K562 (cell line): ENCODE measurements at regions not wholly inside any gene's neighbourhood (a gene's known extent, or its start where the extent isn't known, plus 50 kb on each side); places are given as distances from the start of the nearest gene placed in this dataset.

Source experiments
- ATAC-seq: fragments of 200-7000 bp; cut with Tn5 transposase; 3 replicates; pipeline ENCODE4 v1.9.1; 2020; ENCODE audit warnings: moderate library complexity
- BruUV-seq: library from RNA; stranded (reverse); fragments of 400-500 nt; replicated peaks from 2 replicates; lab custom pipeline; 2021; lab: Mats Ljungman, UMichigan
- CTCF ChIA-PET: fragments of 300-600 bp; formaldehyde crosslinking; extraction: SDS; loops from one replicate; lab custom pipeline; 2021; ENCODE audit warnings: low intra/inter-chr PET ratio; lab: Yijun Ruan, JAX
- POLR2A ChIA-PET: fragments of 300-600, 350-650 bp; sonication (Branson Sonifier 250); formaldehyde crosslinking; extraction: SDS; loops from one replicate; lab custom pipeline; 2021; ENCODE audit warnings: antibody characterized with exemption, inconsistent platforms; lab: Yijun Ruan, JAX
- DNase-seq, 4 experiments: peaks; one replicate each; pipeline versions ENCODE4 v3.0.0 to v3.0.0-alpha.2; 2011 to 2018; ENCODE audit warnings: low spot score in 3 of 4, mixed read lengths in 3 of 4; ENCODE audit errors: extremely low read depth in 1 of 4
- FAIRE-seq: peaks from 2 replicates; lab custom pipeline; 2011; peaks lifted over from hg19 to GRCh38; lab: Jason Lieb, UNC
- H2AFZ ChIP-seq: 2 replicates; pipeline ENCODE4 v1.6.0; 2011; ENCODE audit warnings: low read depth, low read length, control low read depth, inconsistent platforms
- H3K27ac ChIP-seq: fragments of 200-600 bp; 3 replicates; pipeline ENCODE4 v1.8.0; 2011; ENCODE audit warnings: low read depth, mild to moderate bottlenecking, control low read depth, inconsistent platforms, low read length, moderate library complexity, mixed read lengths; ENCODE audit errors: extremely low read depth
- H3K27me3 ChIP-seq, 2 experiments: fragments of 300-600 bp in 1 of 2; 2 replicates in 1 of 2; 3 replicates in 1 of 2; pipeline versions ENCODE4 v1.6.0 to v1.8.0; 2011; ENCODE audit warnings: inconsistent platforms in 2 of 2, low read length in 2 of 2, mild to moderate bottlenecking in 1 of 2, mixed read lengths in 1 of 2, moderate library complexity in 1 of 2; ENCODE audit not compliant: control insufficient read depth in 2 of 2, insufficient read depth in 2 of 2
- H3K36me3 ChIP-seq: fragments of 300-600 bp; 3 replicates; pipeline ENCODE4 v1.8.0; 2011; ENCODE audit warnings: mild to moderate bottlenecking, low read length, inconsistent platforms; ENCODE audit not compliant: control insufficient read depth, insufficient read depth
- H3K4me1 ChIP-seq, 2 experiments: fragments of 200-600 bp in 1 of 2; replicated peaks in 1 of 2; 2 replicates in 1 of 2; 3 replicates in 1 of 2; pipeline versions ENCODE4 v1.5.1 to v1.8.0; 2011; ENCODE audit warnings: inconsistent platforms in 2 of 2, low read length in 2 of 2, mild to moderate bottlenecking in 1 of 2, mixed read lengths in 1 of 2, moderate library complexity in 1 of 2; ENCODE audit not compliant: control insufficient read depth in 2 of 2, insufficient read depth in 2 of 2
- H3K4me2 ChIP-seq: 2 replicates; pipeline ENCODE4 v1.6.1; 2011; ENCODE audit warnings: low read length, control low read depth, inconsistent platforms, mixed read lengths; ENCODE audit not compliant: insufficient read depth
- H3K4me3 ChIP-seq: fragments of 200-600 bp; sonication (generic), shearing (Covaris generic); 2 replicates; pipeline ENCODE4 v1.5.1; 2016; ENCODE audit warnings: control low read depth, inconsistent platforms
- H3K79me2 ChIP-seq: fragments of 200-600 bp; 3 replicates; pipeline ENCODE4 v1.8.0; 2011; ENCODE audit warnings: low read length, inconsistent platforms; ENCODE audit not compliant: control insufficient read depth, insufficient read depth
- H3K9ac ChIP-seq, 2 experiments: 2 replicates each; pipeline versions ENCODE4 v1.6.0 to v1.6.1; 2011; ENCODE audit warnings: low read depth in 2 of 2, low read length in 2 of 2, control low read depth in 1 of 2, inconsistent platforms in 1 of 2, mild to moderate bottlenecking in 1 of 2, mixed read lengths in 1 of 2; ENCODE audit not compliant: insufficient read depth in 1 of 2
- H3K9me1 ChIP-seq: one replicate; pipeline ENCODE4 v1.6.0; 2011; ENCODE audit warnings: inconsistent platforms, mild to moderate bottlenecking, low read length, moderate library complexity; ENCODE audit not compliant: control insufficient read depth, insufficient read depth
- H3K9me3 ChIP-seq: replicated peaks from 2 replicates; pipeline ENCODE4 v1.5.1; 2011; ENCODE audit warnings: low read depth, low read length, inconsistent platforms; ENCODE audit not compliant: control insufficient read depth, insufficient read depth
- H4K20me1 ChIP-seq: replicated peaks from 2 replicates; pipeline ENCODE4 v1.6.1; 2011; ENCODE audit warnings: low read length, inconsistent platforms, mixed read lengths; ENCODE audit not compliant: control insufficient read depth, insufficient read depth
- CHD4 ChIP-seq: fragments of 200-600 bp; sonication (generic); IDR thresholded peaks from 3 replicates; pipeline ENCODE4 v1.6.1; 2012; ENCODE audit warnings: low read depth, mild to moderate bottlenecking, mixed read lengths, low read length, inconsistent platforms; ENCODE audit not compliant: insufficient read depth, insufficient replicate concordance, poor library complexity, severe bottlenecking
- E2F4 ChIP-seq: sonication (generic); formaldehyde crosslinking; IDR thresholded peaks from 2 replicates; pipeline ENCODE4 v1.8.0; 2022; ENCODE audit warnings: mild to moderate bottlenecking, low read depth, missing genetic modification reagents
- GTF3C2 ChIP-seq: IDR thresholded peaks from 3 replicates; pipeline ENCODE4 v1.6.1; 2011; ENCODE audit warnings: borderline replicate concordance, mild to moderate bottlenecking, moderate library complexity; ENCODE audit not compliant: insufficient read length; ENCODE audit errors: extremely low read depth
- RBBP5 ChIP-seq: fragments of 200-600 bp; sonication (generic); IDR thresholded peaks from 2 replicates; pipeline ENCODE4 v1.6.1; 2012; ENCODE audit warnings: borderline replicate concordance, mild to moderate bottlenecking, low read length, control low read depth, inconsistent platforms; ENCODE audit not compliant: insufficient read depth, poor library complexity, severe bottlenecking
- TFAP4 ChIP-seq: sonication (generic); formaldehyde crosslinking; IDR thresholded peaks from 2 replicates; pipeline ENCODE4 v1.8.0; 2022; ENCODE audit warnings: missing genetic modification reagents, mild to moderate bottlenecking, moderate library complexity, borderline replicate concordance
- WGBS: fragments of 100-300 bp; shearing (Covaris generic); methylation state at CpG from one replicate; pipeline ENCODE4 v1.1.6; 2016; ENCODE audit warnings: low coverage, mixed read lengths; ENCODE audit not compliant: insufficient coverage; ENCODE audit errors: missing lambda C conversion rate; 5-methylcytosine and 5-hydroxymethylcytosine counted together
- in situ Hi-C: fragments of 300-500 bp; cut with MboI; formaldehyde crosslinking; loops from 4 replicates; pipeline ENCODE4 v1.15.0; 2018; ENCODE audit warnings: inconsistent platforms, mixed read lengths
- intact Hi-C: fragments of 100-400 bp; cut with micrococcal nuclease; formaldehyde crosslinking; loops from 2 replicates; pipeline ENCODE4 v1.14.2; 2022

- no peaks in the 10 kb centered on the region for H3K36me3 ChIP-seq
- no peak overlapping the region for H3K9ac ChIP-seq
- H3K4me3 ChIP-seq, result no peak overlapping the region
- no peaks in the 10 kb centered on the region for H3K79me2 ChIP-seq
- ChIA-PET CTCF (no interaction called here), POLR2A (interaction anchor here (1.0 kb wide), 1 partner anchor 14 kb away, joined by 5 read pairs; no protein-coding TSS in a partner anchor)
- H3K9me1 ChIP-seq, result no peaks in the 10 kb centered on the region
- FAIRE-seq, result no peak
- in situ Hi-C loops, result no loop called here
- no peak for DNase-seq
- no peaks in the 10 kb centered on the region for H3K4me1 ChIP-seq
- no TSS peak for BruUV-seq
- intact Hi-C loops, result no loop called here
- no peak overlapping the region for H3K27ac ChIP-seq
- TF ChIP-seq GTF3C2 (no peak), RBBP5 (no peak), CHD4 (no peak), E2F4 (CRISPR knock-in tag) (no peak), TFAP4 (CRISPR knock-in tag) (no peak)
- no peaks in the 10 kb centered on the region for H3K9me3 ChIP-seq
- H3K27me3 ChIP-seq, result no peaks in the 10 kb centered on the region
- WGBS, result under 1% methylated on average over 11 of the region's 11 CpGs
- no peak overlapping the region for H3K4me2 ChIP-seq
- no peak overlapping the region for H2AFZ ChIP-seq
- ATAC-seq, result no peak
- H4K20me1 ChIP-seq, result no peaks in the 10 kb centered on the region
Measured at GRCh38 chr19:32123355-32123940, 222.0 kb upstream of the ZNF507 start.
